ENCODE measurements at regions not wholly inside any gene's neighbourhood (a gene's known extent, or its start where the extent isn't known, plus 50 kb on each side); places are given as distances from the start of the nearest gene placed in this dataset.

- TF ChIP-seq TAF1 (IDR thresholded peaks at IDR 0.05; ENCODE audit: borderline replicate concordance, low read depth, low read length) (no peak), POLR2A (IDR thresholded peaks at IDR 0.05; ENCODE audit: low read depth, low read length) (no peak), POLR2AphosphoS5 (IDR thresholded peaks at IDR 0.05; ENCODE audit: low read depth, low read length) (no peak)
Observed at GRCh38 chr16:13558752-13559151, 361.2 kb upstream of the ERCC4 start.
